GM12891 (cell line): ENCODE measurements at regions not wholly inside any gene's neighbourhood (a gene's known extent, or its start where the extent isn't known, plus 50 kb on each side); places are given as distances from the start of the nearest gene placed in this dataset.

Source experiments
- POLR2A ChIP-seq: IDR thresholded peaks from 2 replicates; pipeline ENCODE4 v1.6.1; 2011; ENCODE audit warnings: low read depth, low read length, control low read depth
- POLR2AphosphoS5 ChIP-seq: IDR thresholded peaks from 2 replicates; pipeline ENCODE4 v1.6.1; 2011; ENCODE audit warnings: low read depth, low read length, control low read depth
- SPI1 ChIP-seq: IDR thresholded peaks from 2 replicates; pipeline ENCODE4 v1.6.1; 2011; ENCODE audit warnings: low read depth, low read length, control low read depth

DNA sequence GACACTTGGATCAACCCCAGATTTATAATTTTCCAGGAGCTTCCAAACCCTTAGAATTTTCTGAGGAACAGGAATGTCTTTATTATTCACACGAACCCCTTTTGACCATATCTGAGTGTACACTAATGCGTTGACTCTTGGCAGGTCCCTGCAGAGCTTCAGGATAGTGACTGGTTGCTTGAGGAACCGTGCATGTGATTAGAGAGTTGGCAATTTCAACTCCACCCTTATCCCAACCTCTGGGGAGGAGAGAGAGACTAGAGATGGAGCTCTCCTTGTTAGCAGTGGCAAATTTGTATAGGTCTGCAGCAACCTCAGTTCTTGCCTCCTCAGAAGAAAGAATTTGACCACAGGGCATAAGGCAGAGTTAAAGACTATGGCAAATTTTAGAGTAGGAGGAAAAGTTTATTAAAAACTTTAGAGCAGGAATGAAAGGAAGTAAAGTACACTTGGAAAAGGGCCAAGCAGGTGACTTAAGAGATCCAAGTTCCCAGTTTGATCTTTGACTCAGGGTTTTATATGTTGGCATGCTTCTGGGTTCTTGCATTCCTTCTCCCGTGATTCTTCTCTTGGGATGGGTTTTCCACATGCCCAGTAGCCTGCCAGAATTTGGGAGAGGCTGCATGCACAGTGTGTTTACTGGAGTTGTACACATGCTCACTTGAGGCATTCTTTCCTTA is 93.8 kb upstream of the ETV3 start:
- TF ChIP-seq POLR2AphosphoS5 (no peak), POLR2A (no peak), SPI1 (no peak)
